NCI-H2081 (cell line): ENCODE measurements at regions not wholly inside any gene's neighbourhood (a gene's known extent, or its start where the extent isn't known, plus 50 kb on each side); places are given as distances from the start of the nearest gene placed in this dataset.
"Not testable (repeated sequence)": the region's sequence is repeated elsewhere in the genome, so short reads cannot be mapped to it uniquely, and the experiment has no call there.

Source experiments
- DNase-seq, 2 experiments: peaks; one replicate each; lab custom pipeline; 2025; lab: John Stamatoyannopoulos, UW

DNA sequence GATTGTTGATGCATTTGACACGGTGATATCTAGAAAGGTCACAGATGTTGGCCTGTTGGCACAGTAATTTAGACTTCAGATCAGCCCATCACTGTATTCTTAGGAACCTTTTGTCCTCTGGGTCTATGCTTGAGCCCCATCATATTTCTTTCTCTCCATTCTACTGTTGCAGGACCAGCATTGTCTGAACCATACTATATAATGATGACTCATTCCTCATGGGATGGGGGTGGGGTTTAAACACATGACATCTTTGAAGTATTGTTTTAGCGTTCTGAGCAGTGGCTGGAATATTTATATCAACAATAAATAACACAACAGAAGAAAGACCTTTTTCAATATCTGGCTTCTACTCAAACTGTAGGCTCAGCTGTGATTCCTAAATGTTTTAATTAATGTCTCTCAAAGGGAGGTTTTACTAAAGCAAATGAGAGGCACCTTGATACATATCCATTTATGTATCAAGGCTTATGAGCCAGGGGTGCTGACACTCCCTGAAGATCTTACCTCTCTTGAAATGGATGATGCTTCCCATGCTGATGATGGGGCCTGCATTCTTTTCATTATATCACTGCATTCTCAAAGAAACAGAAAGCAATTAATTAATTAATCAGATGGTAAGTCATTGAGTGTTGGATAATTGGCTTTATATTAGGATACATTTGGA lies 379.0 kb upstream of the GOT2 start:
- DNase-seq: no peak

DNA sequence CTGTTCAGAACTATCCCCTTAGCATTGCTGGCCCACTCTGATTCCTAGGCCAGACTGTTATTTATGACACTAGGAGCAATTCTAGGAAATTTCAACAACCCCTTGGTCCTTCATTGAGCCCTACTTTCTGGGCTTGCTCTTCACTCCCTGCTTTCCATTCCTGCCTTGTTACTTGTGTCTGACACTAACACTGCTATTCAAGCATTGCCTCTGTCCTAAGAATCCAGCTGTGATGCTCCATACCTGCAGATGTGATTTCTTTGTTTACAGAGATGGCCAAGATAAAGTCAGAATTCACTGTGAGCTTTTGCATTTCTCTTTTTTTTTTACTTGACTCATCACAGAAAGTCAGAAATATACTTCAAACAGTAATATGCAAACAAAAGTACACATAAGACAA lies 377.2 kb upstream of the GOT2 start:
- no peak for DNase-seq

DNA sequence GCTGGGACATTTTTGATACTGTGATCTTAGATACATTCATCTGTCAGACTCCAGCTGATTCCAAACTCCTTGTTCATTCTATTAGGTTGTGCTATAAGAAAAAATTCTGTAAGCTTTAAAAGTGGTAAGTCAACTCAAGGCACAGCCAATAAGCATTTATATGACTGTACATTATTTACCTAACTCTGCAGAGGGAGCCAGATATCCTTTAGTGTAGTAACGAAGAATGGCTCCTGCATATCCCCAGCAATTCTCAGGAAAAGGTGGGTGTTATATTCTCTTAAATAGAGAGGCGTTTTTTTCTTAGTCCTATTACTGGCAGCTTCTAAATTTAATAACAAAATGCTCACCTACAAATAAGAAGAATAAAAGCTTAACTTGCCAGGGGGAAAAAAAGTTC lies 374.3 kb upstream of the GOT2 start:
- DNase-seq: no peak

DNA sequence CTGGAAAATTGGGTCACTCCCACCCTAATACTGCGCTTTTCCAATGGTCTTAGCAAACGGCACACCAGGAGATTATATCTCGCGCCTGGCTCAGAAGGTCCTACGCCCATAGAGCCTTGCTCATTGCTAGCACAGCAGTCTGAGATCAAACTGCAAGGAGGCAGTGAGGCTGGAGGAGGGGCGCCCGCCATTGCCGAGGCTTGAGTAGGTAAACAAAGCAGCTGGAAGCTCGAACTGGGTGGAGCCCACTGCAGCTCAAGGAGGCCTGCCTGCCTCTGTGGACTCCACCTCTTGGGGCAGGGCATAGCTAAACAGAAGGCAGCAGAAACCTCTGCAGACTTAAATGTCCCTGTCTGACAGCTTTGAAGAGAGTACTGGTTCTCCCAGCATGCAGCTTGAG lies 362.6 kb upstream of the GOT2 start:
- DNase-seq: not testable (repeated sequence)

DNA sequence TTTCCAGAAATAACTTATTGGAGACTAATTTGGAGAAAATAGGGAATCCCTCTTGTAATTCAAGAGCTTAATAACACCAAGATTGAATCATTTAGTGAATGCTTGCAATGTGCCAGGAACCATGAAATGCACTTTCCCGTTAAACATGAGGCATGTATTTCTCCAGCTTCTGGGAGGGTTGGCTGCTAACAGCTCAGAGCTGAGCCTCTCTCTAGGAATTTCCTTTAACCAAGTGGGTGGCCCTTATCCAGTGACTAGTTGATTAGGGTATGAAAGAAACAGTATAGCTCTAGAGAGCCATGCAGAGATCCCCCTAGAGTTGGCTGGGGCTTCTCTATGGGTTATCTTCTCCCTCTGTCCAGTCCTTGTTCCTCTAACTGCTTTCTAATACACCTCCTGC lies 356.4 kb upstream of the GOT2 start:
- no peak for DNase-seq

DNA sequence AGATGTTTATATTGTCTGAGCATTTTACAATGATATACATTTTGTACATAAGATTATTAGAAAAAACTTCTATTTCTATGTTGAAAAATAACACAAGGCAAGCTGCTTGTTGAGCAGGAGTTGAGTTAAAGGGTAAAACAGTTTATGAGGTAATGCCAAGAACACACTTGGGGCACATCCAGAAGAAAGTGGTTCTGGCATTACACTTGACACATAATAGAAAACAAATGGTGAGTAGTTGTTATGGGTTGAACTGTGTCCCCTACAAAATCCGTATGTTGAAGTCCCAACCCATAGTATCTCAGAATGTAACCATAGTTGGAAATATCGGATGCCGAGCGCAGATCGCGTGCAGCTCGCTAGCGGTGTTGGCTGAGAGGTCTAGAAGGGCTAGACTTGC lies 354.3 kb upstream of the GOT2 start:
- DNase-seq: no peak

DNA sequence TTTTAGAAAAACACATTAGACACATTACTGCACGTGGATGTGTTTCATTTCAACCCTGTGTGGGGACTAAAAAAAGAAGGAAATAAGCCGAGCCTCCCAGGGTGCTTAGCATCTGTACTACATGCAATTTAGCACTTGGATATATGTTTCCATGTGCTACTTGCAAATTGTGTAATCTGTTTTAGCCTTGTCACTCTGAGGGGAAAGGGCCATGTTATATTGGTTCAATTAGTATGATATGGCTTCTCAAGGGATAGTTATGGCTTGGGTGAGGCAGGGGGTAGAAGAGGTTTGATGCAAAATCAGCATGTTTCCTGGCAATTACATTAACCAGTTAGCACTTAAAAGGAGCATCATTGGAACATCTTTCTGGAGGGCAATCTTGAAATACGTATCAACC lies 353.5 kb upstream of the GOT2 start:
- DNase-seq: no peak

DNA sequence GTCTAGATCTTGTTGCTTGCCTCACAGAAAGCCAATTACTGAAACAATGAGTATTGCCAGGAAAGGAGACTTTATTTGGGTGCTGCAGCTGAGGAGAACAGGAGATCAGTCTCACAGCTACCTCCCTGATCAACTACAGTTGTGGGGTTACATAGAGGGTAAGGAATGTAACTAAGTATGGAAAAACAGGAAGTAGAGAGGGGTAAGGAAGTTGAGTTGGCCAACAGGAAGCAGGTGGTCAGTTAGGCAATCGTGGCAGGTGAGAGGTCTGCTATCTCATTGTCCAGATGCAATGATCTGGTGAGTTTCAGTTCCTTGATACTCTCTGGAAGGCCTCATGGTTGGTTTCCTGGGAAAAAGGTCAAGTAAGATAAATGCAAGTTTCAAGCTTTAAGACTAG lies 333.1 kb upstream of the GOT2 start:
- DNase-seq: no peak

DNA sequence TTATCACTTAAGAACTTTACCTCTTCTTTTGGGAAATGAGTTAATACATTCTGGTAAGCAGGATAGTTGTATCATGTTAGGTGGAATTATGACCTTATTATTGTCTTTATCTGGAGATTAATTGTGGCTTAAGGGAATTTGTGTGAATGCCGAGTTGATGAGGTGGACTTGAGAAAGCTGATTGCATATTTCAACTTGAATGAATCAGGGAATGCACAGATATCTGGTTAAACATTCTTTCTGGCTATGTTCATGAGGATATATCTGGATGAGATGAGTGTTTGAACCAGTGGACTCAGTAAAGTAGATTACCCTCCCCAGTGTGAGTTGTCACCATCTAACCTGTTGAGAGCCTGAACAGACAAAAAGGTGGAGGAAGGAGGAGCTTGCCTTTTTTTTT lies 326.1 kb upstream of the GOT2 start:
- no peak for DNase-seq

DNA sequence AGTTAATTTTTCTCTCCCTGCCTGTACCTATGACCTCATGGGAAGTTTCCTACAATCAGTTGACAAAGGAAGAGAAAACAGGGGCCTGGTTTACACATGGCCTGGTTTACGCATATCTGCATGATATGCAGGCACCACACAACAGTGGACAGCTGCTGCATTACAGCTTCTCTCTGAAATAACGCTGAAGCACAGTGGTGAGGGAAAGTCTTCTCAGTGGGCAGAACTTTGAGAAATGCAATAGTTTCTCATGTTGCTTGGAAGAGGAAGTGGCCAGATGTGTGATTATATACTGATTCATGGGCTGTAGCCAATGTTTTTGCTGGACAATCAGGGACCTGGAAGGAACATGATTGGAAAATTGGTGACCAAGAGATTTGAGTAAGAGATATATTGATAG lies 324.1 kb upstream of the GOT2 start:
- DNase-seq: no peak

DNA sequence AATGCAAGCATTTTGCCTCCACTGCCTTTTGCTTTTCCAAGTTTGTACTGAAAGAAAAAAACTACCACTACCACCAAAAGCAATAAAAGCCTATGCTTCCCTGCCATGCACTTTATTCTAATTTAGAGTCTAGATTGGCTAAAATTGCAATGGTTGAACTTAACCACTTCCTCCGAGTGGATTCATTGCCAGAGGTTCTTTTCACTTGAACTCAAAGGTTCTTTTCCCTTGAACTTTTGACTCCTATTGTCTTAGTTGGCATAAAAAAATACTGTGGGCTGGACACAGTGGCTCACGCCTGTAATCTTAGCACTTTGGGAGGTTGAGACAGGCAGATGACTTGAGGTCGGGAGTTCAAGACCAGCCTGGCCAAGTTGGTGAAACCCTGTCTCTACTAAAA lies 319.8 kb upstream of the GOT2 start:
- no peak for DNase-seq

DNA sequence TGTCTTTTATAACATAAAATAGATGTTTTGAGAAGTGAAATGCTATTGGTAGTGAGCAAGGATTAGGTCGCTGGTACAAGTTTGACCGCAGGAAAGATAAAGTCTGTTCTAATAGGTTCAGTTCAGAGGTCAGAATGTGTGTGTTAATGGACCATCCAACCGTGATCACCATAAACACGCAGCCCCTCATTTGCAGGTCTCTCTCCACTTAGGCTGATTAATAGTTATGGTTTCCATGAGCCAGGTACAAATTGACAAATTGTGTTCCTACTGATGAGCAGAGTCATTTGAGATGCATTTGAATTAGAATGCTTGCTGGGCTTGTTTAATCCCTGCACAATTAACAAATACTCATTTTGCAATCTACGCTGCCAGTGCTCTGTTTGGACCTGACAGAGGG lies 318.1 kb upstream of the GOT2 start:
- DNase-seq: no peak

DNA sequence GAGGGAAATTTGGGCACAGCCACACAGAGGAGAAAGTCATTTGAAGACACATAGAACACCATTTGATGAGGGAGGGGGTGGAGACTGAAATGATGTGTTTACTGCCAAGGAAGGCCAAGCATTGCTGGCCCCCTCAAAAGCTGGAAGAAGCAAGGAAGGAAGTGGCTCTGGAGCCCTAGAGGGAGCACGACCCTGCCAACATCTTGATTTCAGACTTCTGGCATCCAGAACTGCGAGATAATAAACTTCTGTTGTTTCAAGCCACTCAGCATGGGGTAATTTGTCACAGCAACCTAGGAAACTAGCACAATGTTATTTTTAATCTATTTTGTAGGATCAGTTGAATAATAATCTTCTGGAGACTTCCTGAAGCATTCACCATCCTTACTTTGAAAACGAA lies 314.8 kb upstream of the GOT2 start:
- DNase-seq: no peak

DNA sequence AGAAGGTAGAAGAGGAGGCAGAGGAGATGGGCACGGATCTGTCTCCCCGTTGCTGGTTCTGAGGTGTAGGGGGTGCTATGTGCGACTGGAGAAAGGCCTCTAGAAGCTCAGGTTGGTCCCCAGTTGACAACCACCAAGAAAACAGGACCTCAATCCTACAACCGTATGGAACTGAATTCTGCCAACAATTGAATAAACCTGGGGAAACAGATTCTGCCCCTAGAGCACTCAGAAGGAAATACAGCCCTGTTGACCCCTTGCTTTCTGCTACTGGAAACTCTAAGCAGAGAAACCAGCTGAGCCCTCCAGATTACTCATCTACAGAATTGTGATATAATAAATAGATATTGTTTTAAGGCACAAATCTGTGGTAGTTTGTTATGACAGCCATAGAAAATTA lies 313.0 kb upstream of the GOT2 start:
- no peak for DNase-seq

DNA sequence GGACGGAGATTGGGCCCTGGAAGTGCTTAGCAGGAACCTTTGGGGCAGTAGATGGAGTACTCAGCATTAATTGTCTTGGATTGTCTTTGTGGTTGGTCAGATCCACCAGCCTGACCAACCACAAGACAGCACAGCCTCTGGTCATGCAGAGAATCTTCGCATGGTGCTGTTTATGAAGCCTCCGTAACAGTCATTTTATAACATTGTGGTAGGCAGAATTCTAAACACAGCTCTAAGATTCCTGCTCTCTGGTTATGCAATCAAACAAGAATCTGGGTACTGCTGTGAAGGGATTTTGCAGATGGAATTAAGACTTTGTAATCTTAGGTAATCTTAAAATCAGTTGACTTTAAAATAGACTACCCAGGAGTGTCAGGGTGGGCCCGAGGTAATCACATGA lies 312.2 kb upstream of the GOT2 start:
- no peak for DNase-seq

DNA sequence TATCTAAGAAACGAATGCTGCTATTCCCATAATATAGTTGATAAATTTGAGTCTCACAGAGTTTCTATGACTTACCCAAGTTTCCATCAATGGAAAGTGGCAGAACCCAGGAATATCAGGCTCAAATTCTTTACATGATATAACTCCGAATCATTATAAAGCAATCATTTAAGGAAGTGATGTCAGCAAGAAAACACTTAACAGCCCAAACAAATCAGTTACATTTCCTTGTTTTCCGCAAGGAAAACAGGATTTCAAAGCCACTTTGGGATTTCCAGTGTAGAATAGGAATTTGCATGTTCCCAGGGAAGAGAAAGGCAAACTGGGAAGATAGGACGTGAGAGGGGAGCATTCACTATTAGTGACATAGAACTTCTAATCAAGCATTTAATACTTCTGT lies 311.4 kb upstream of the GOT2 start:
- DNase-seq: no peak

DNA sequence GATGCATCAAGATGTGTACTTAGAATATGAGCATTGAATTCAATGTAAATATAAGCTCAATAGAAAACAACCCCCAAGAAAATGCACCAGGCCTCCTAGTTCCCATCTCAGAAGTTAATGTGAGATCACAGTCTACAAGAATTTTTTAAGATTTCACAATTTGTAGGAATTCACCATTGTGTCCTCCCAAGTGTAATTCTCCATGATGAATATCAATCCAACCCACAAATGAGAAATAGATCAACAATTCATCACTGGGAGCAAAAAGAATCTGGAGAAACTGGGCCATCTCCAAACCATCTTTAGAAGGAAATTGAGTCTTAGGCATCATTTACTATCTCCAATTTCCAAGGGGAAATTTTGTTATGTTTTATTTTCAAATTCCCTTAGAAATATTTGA lies 310.5 kb upstream of the GOT2 start:
- DNase-seq: no peak

DNA sequence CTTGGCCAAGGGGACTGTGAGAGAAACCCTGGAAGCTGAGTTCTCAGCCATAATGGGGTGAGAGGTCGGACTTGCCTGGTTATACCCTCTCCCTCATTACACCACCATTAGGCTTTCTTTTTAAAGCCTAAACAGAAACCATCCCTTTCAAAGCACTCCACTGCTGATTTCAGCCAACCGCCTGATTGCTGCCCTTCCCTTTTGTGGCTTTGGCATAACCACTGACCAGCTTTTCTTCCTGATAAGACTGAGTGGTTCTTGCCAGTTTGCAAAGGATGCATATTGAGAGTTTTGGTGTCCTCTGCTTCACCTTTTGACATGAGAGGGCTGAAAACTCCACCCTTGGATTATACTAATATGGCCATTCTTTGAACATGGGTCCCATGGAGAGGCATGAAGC lies 308.2 kb upstream of the GOT2 start:
- no peak for DNase-seq

DNA sequence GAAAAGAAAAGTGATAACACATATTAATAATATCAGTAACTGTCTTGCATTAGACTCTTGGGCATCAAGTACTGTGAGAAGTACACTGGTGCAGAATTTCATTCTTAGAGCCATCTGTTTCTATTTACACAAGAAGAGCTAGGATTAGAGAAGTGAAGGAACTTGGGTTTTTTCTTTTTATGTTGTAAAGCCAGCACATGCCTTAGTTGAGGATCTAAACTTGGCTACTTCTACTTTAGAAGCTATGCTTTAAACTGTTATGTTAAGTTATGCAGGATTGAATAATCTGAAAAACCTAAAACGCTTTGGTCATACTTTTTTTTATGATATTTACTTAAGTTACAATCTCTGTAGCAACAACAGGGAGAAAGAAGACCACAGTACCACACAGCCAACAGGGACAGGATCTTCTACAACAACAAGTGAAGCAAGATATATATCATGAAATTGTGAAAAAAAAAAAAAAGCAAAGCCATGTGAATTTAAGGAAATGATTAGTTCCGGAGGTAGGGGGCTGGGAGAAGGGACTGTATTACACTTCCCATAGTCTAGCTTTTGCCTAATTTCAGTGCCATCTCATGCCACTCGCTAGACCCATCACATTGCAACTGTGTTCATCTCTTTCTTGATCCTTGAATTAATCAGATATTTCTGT lies 305.1 kb upstream of the GOT2 start:
- DNase-seq: no peak

DNA sequence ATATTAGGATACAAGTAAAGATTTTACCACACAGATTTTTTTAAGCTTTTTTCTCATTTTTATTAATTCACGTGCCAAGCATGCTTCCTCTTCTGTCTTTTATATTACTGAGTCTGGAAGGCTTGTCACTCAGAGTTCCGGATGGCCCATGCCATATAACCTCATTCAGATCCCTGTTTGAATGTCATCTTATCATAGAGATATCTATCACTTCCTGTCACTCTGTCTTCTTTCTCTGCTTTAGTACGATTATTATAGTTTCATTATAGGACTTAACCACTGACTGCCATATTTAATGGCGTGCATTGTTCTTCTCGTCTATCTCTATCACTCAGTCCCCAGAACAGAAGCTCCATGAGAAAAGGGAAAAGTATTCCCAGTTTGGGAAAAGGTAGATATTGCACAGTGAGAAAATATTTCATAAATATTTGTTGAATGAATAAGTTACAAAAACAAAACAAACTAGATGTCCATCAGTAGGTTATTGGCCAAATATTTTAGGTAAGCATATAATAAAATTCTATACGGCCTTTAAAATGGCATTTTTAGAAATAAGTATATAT lies 296.9 kb upstream of the GOT2 start:
- no peak for DNase-seq

DNA sequence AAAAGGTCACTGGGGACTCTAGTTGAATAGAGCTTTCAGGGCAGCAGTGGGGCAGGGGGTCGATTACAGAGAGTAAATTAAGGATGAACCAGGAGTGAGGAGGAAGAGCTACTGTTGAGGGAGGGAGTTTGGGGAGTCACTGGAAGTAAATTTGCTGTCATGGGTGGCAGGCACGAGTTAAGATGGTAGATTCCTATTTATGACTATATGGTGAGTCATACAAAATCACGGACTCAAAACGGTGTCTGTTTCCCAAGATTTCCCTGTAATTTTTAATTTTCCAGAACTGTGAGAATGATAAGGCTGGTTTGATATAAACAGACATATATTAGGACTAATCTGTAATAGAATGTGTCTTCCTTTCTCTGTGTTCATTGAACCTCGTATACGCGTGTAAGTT lies 287.6 kb upstream of the GOT2 start:
- DNase-seq: no peak

DNA sequence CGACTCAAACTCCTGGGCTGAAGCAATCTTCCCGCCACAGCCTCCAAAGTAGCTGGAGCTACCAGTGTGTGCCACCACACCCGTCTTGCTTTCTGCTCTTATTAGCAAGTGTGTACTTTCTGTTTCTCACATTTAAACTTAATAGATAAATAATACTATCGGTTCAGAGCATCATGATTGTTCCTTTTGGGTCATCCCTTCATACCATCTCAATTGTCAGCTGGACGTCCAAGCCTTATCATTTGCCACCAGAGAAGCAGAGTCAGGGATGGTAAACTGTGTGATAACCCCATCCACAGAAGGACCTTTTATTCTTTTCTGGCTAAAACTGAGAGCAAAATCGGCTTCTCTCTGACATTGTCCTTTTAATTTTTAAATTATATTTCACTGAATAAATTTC lies 279.8 kb upstream of the GOT2 start:
- no peak for DNase-seq

DNA sequence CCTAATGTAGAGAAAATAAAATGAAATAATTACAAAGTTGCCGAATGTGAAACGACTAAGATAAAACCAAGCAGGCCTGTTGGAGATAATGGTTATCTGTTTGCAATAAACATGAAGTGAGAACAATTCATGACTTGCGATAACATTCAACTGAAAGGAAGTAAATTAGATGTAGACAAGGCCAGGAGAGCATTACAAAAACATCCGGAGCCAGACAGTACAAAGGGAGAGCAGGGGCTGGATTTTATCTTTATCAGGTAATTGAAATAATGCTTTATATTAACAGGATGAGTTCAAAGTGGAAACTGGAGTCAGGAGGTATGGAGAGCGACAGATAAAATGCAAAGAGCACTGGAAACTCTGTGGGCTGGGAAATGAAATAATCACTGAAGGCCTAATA lies 265.6 kb upstream of the GOT2 start:
- DNase-seq: no peak

DNA sequence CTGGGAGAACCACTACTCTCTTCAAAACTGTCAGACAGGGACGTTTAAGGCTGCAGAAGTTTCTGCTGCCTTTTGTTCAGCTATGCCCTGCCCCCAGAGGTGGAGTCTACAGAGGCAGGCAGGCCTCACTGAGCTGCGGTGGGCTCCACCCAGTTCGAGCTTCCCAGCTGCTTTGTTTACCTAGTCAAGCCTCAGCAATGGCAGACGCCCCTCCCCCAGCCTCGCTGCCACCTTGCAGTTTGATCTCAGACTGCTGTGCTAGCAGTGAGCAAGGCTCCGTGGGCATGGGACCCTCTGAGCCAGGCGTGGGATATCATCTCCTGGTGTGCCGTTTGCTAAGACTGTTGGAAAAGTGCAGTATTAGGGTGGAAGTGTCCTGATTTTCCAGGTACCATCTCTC lies 258.6 kb upstream of the GOT2 start:
- not testable (repeated sequence) for DNase-seq
